ENCODE measurements at regions not wholly inside any gene's neighbourhood (a gene's known extent, or its start where the extent isn't known, plus 50 kb on each side); places are given as distances from the start of the nearest gene placed in this dataset.

DNA sequence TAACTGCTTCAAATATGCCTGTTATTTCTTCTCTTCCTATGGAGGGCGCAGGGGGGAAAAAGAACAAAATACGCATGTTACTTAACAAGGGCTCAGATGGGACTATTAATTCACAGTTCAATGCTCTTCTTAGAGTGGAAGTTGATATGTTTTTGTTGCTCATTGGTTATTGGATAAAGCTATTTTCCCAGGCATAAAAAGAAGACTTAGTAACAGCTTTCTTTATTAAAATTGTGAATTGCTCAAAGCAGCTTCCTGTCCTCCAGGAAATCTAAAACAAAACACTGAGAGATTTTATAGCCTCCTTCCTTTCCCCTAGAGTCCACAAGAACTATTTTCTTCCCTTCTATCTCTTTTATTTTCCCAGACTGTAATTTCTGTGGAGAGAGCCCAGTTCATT, 180.8 kb downstream of the SH3BP4 start:
- Histone ChIP-seq H3K4me1 (ENCODE audit: control insufficient read depth, insufficient read depth, low read length) (peaks cover 3% of the 10 kb centered on the region; the same call in 1 of the 2 replicates), H3K27me3 (ENCODE audit: control insufficient read depth, insufficient read depth, low read length) (no peaks in the 10 kb centered on the region), H3K4me3 (ENCODE audit: low read depth in 2 of 2, low read length in 2 of 2) (no peak overlapping the region), H3K36me3 (ENCODE audit: control insufficient read depth, insufficient read depth, low read length) (no peaks in the 10 kb centered on the region), H3K9me3 (ENCODE audit: control insufficient read depth, insufficient read depth, low read depth, low read length) (no peaks in the 10 kb centered on the region), H3K27ac (ENCODE audit: low read length) (no peak overlapping the region)
- ChIA-PET POLR2A (no interaction called here), CTCF (interaction anchor here (0.6 kb wide), 1 partner anchor 17 kb away, joined by 3 read pairs; no protein-coding TSS in a partner anchor)
- in situ Hi-C loops (cut with HindIII; ENCODE audit: low pct_unique_long_range_greater_than_20kb, low sequenced_read_pairs) (no loop called here), intact Hi-C loops (cut with micrococcal nuclease; ENCODE audit: unreplicated experiment) (loop anchor here (10.0 kb wide), 1 partner anchor 612 kb away; no protein-coding TSS in a partner anchor)
- no TSS peak for BruUV-seq (replicated peaks)
- ATAC-seq, result no peak
- DNase-seq (ENCODE audit: low read depth, low spot score), result no peak
- TF ChIP-seq, protein P1, sequence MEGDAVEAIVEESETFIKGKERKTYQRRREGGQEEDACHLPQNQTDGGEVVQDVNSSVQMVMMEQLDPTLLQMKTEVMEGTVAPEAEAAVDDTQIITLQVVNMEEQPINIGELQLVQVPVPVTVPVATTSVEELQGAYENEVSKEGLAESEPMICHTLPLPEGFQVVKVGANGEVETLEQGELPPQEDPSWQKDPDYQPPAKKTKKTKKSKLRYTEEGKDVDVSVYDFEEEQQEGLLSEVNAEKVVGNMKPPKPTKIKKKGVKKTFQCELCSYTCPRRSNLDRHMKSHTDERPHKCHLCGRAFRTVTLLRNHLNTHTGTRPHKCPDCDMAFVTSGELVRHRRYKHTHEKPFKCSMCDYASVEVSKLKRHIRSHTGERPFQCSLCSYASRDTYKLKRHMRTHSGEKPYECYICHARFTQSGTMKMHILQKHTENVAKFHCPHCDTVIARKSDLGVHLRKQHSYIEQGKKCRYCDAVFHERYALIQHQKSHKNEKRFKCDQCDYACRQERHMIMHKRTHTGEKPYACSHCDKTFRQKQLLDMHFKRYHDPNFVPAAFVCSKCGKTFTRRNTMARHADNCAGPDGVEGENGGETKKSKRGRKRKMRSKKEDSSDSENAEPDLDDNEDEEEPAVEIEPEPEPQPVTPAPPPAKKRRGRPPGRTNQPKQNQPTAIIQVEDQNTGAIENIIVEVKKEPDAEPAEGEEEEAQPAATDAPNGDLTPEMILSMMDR (IDR thresholded peaks at IDR 0.05), result no peak
- TF ChIP-seq POLR2AphosphoS5 (IDR thresholded peaks at IDR 0.05; ENCODE audit: low read depth, low read length) (no peak), SIN3A (IDR thresholded peaks at IDR 0.05; ENCODE audit: borderline replicate concordance, insufficient read depth, low read depth, low read length) (no peak), TCF7L2 (IDR thresholded peaks at IDR 0.05; ENCODE audit: low read depth, low read length) (no peak)
- TF ChIP-seq, protein P2, sequence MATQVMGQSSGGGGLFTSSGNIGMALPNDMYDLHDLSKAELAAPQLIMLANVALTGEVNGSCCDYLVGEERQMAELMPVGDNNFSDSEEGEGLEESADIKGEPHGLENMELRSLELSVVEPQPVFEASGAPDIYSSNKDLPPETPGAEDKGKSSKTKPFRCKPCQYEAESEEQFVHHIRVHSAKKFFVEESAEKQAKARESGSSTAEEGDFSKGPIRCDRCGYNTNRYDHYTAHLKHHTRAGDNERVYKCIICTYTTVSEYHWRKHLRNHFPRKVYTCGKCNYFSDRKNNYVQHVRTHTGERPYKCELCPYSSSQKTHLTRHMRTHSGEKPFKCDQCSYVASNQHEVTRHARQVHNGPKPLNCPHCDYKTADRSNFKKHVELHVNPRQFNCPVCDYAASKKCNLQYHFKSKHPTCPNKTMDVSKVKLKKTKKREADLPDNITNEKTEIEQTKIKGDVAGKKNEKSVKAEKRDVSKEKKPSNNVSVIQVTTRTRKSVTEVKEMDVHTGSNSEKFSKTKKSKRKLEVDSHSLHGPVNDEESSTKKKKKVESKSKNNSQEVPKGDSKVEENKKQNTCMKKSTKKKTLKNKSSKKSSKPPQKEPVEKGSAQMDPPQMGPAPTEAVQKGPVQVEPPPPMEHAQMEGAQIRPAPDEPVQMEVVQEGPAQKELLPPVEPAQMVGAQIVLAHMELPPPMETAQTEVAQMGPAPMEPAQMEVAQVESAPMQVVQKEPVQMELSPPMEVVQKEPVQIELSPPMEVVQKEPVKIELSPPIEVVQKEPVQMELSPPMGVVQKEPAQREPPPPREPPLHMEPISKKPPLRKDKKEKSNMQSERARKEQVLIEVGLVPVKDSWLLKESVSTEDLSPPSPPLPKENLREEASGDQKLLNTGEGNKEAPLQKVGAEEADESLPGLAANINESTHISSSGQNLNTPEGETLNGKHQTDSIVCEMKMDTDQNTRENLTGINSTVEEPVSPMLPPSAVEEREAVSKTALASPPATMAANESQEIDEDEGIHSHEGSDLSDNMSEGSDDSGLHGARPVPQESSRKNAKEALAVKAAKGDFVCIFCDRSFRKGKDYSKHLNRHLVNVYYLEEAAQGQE (IDR thresholded peaks at IDR 0.05; ENCODE audit: insufficient read depth in 1 of 2, low read depth in 2 of 2, low read length in 1 of 2), result no peak

DNA sequence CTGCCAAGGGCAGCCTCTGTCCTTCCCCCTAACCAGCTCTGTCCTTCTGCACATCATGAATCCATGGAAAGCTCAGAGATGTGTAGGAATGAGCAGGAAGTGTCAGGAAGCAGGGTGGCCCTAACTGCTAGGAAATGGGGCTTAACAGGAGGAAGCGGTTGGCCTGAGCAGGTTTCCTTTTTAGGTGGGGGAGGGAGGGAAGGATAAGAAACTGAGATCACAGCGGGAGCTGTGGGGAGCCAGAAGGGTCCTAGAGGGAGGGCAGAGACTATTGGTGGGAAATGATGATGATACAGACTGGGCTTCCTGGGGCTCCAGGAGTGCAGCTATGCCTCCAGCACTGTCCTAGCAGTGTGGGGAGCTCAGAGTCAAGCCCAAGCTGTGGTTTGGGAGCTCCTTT, 182.0 kb downstream of the SH3BP4 start:
- no peak for DNase-seq (ENCODE audit: low read depth, low spot score)
- H3K4me1 ChIP-seq (ENCODE audit: control insufficient read depth, insufficient read depth, low read length), result peaks cover 3% of the 10 kb centered on the region; the same call in 1 of the 2 replicates
- POLR2A ChIA-PET, result interaction anchor here (0.6 kb wide), 1 partner anchor 609 kb away, joined by 3 read pairs; no protein-coding TSS in a partner anchor

More for the DNA sequence above, 182.0 kb downstream of the SH3BP4 start:
- in situ Hi-C loops (cut with HindIII; ENCODE audit: low pct_unique_long_range_greater_than_20kb, low sequenced_read_pairs), result no loop called here
- Histone ChIP-seq H3K27ac (ENCODE audit: low read length) (no peak overlapping the region), H3K27me3 (ENCODE audit: control insufficient read depth, insufficient read depth, low read length) (no peaks in the 10 kb centered on the region), H3K9me3 (ENCODE audit: control insufficient read depth, insufficient read depth, low read depth, low read length) (no peaks in the 10 kb centered on the region), H3K36me3 (ENCODE audit: control insufficient read depth, insufficient read depth, low read length) (no peaks in the 10 kb centered on the region), H3K4me3 (ENCODE audit: low read depth in 2 of 2, low read length in 2 of 2) (no peak overlapping the region)
- TF ChIP-seq, protein P2 (IDR thresholded peaks at IDR 0.05; ENCODE audit: insufficient read depth in 1 of 2, low read depth in 2 of 2, low read length in 1 of 2), result no peak
- no peak for TF ChIP-seq TCF7L2 (IDR thresholded peaks at IDR 0.05; ENCODE audit: low read depth, low read length)
- TF ChIP-seq, protein P1 (IDR thresholded peaks at IDR 0.05), result no peak
- CTCF ChIA-PET, result interaction anchor here (1.0 kb wide), 1 partner anchor 26 kb away, joined by 5 read pairs; no protein-coding TSS in a partner anchor
- intact Hi-C loops (cut with micrococcal nuclease; ENCODE audit: unreplicated experiment), result loop anchor here (10.0 kb wide), 1 partner anchor 611 kb away; no protein-coding TSS in a partner anchor
- no peak for ATAC-seq
- BruUV-seq (replicated peaks), result no TSS peak
